ENCODE measurements at regions not wholly inside any gene's neighbourhood (a gene's known extent, or its start where the extent isn't known, plus 50 kb on each side); places are given as distances from the start of the nearest gene placed in this dataset.

DNA sequence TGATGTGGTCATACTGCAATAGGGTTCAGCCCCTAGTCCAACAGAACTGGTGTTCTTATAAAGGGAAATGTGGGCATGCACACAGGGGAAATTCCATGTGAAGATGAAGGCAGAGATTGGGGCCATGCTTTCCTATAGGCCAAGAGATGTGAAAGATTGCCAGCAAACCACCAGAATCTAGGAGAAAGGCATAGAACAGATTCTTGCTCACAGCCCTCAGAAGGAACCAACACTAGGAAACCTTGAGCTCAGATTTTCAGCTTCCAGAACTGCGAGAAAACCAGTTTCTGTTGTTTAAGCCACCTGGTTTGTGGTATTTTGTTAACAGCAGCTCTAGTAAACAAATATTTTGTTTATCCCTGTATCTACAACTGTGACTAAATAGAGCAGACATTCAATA lies 197.6 kb upstream of the CITED2 start:
- Histone ChIP-seq H3K4me3 (ENCODE audit: low read depth, low read length) (no peak overlapping the region), H3K36me3 (ENCODE audit: control insufficient read depth, insufficient read depth, low read length) (no peaks in the 10 kb centered on the region), H3K9me3 (ENCODE audit: control insufficient read depth in 2 of 2, low read length in 2 of 2) (no peaks in the 10 kb centered on the region), H3K27ac (ENCODE audit: insufficient read depth, low read length, poor library complexity, severe bottlenecking) (no peak overlapping the region), H3K27me3 (ENCODE audit: control insufficient read depth, insufficient read depth, low read length) (no peaks in the 10 kb centered on the region), H3K4me1 (ENCODE audit: control insufficient read depth, insufficient read depth, low read length, poor library complexity, severe bottlenecking) (no peaks in the 10 kb centered on the region)
- DNase-seq (no peak), ATAC-seq (ENCODE audit: low read depth in 2 of 2) (no peak)
- Mint-ChIP-seq H3K27ac (no peak overlapping the region), H3K36me3 (no peaks in the 10 kb centered on the region), H3K9me3 (peaks cover 0 to 3% (median 0%) of the 10 kb centered on the region in 7 donors), H3K27me3 (peaks cover 13% of the 10 kb centered on the region), H3K4me1 (no peaks in the 10 kb centered on the region), H3K4me3 (no peak overlapping the region)

DNA sequence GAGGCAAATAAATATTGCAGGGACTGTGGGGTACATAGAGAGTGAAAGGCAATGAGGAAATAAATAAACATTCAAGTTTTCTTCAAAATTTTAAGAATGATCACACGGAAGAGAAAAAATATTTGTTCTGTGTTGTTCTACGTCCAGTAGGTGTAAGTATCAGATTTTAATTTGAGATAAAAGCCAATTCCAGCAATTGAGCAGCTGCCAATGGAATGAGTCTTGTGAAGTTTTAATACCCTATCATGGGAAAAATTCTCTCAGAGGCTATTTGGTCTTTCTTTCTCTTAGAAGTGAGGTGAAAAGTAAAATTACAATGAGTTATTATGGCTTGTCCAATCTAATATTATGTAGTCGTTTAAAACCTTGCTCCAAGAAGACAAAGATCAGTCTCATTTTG lies 195.7 kb upstream of the CITED2 start:
- H3K27ac Mint-ChIP-seq: no peak overlapping the region
- no peaks in the 10 kb centered on the region for H3K27me3 ChIP-seq (ENCODE audit: control insufficient read depth, insufficient read depth, low read length)
- H3K4me3 Mint-ChIP-seq: no peak overlapping the region
- H3K36me3 ChIP-seq (ENCODE audit: control insufficient read depth, insufficient read depth, low read length): no peaks in the 10 kb centered on the region
- no peak overlapping the region for H3K4me3 ChIP-seq (ENCODE audit: low read depth, low read length)
- no peak for ATAC-seq (ENCODE audit: low read depth in 2 of 2)
- DNase-seq: no peak
- peaks cover 13% of the 10 kb centered on the region for H3K27me3 Mint-ChIP-seq
- H3K9me3 ChIP-seq (ENCODE audit: control insufficient read depth in 2 of 2, low read length in 2 of 2): no peaks in the 10 kb centered on the region
- H3K4me1 ChIP-seq (ENCODE audit: control insufficient read depth, insufficient read depth, low read length, poor library complexity, severe bottlenecking): no peaks in the 10 kb centered on the region
- peaks cover 0 to 3% (median 0%) of the 10 kb centered on the region in 7 donors for H3K9me3 Mint-ChIP-seq
- H3K36me3 Mint-ChIP-seq: peaks cover 3% of the 10 kb centered on the region
- H3K4me1 Mint-ChIP-seq: no peaks in the 10 kb centered on the region
- no peak overlapping the region for H3K27ac ChIP-seq (ENCODE audit: insufficient read depth, low read length, poor library complexity, severe bottlenecking)

DNA sequence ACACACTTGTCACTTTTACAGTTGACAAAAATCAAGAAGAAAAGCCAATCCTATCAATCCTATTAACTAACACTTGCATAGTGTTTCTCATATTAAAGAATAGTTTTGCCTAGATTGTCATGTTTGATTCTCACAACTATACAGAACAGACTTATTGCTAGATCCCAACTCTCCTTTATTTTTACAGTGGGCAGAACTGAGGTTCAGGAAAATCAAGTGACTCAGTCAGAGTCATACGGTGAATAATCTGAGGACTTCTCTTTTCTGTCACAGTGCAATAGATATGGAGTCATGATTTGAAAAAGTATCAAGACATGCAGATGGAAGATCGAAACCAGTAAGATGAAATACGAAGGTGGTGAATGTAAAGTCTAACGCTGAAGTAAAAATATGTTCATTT lies 195.1 kb upstream of the CITED2 start:
- Mint-ChIP-seq H3K4me3 (no peak overlapping the region), H3K4me1 (no peaks in the 10 kb centered on the region), H3K27ac (no peak overlapping the region), H3K9me3 (peaks cover 0 to 3% (median 0%) of the 10 kb centered on the region in 7 donors), H3K36me3 (peaks cover 3% of the 10 kb centered on the region), H3K27me3 (peaks cover 13% of the 10 kb centered on the region)
- ATAC-seq (ENCODE audit: low read depth in 2 of 2) (no peak), DNase-seq (no peak)
- H3K4me1 ChIP-seq (ENCODE audit: control insufficient read depth, insufficient read depth, low read length, poor library complexity, severe bottlenecking): no peaks in the 10 kb centered on the region
- no peaks in the 10 kb centered on the region for H3K36me3 ChIP-seq (ENCODE audit: control insufficient read depth, insufficient read depth, low read length)
- no peak overlapping the region for H3K27ac ChIP-seq (ENCODE audit: insufficient read depth, low read length, poor library complexity, severe bottlenecking)
- H3K27me3 ChIP-seq (ENCODE audit: control insufficient read depth, insufficient read depth, low read length): no peaks in the 10 kb centered on the region
- H3K4me3 ChIP-seq (ENCODE audit: low read depth, low read length): no peak overlapping the region
- no peaks in the 10 kb centered on the region for H3K9me3 ChIP-seq (ENCODE audit: control insufficient read depth in 2 of 2, low read length in 2 of 2)

DNA sequence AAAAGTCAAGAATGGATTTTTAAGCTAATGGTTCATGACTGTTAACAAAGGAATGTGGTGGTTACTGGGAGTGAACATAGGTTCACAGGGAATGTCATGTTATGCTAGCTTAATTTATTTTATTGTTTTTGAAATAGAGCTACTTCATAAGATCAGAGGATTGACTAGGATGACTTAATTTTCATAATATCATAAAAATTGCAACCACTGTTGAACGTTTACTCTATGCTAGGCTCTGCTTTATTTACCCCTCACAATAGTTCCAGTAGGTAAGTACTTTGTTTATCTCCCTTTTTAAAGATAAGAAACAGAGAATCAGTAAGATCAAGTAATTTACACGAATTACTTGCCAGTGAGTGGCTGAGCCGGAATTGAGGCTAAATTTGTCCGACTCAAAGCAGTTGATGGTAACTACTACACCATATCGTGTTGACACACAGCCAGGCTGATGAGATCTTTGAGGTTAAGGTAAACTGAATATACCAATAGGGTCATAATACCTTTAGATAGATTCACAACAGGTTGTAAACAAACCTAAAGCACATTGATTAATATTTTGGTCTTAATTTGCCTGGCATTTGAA lies 194.6 kb upstream of the CITED2 start:
- no peak overlapping the region for H3K27ac ChIP-seq (ENCODE audit: insufficient read depth, low read length, poor library complexity, severe bottlenecking)
- H3K27me3 ChIP-seq (ENCODE audit: control insufficient read depth, insufficient read depth, low read length): no peaks in the 10 kb centered on the region
- Mint-ChIP-seq H3K4me1 (no peaks in the 10 kb centered on the region), H3K27ac (no peak overlapping the region), H3K36me3 (peaks cover 3% of the 10 kb centered on the region), H3K27me3 (peaks cover 11% of the 10 kb centered on the region), H3K9me3 (peaks cover 0 to 3% (median 0%) of the 10 kb centered on the region in 7 donors), H3K4me3 (no peak overlapping the region)
- ATAC-seq (ENCODE audit: low read depth in 2 of 2): no peak
- H3K36me3 ChIP-seq (ENCODE audit: control insufficient read depth, insufficient read depth, low read length): no peaks in the 10 kb centered on the region
- no peak overlapping the region for H3K4me3 ChIP-seq (ENCODE audit: low read depth, low read length)
- no peaks in the 10 kb centered on the region for H3K9me3 ChIP-seq (ENCODE audit: control insufficient read depth in 2 of 2, low read length in 2 of 2)
- H3K4me1 ChIP-seq (ENCODE audit: control insufficient read depth, insufficient read depth, low read length, poor library complexity, severe bottlenecking): no peaks in the 10 kb centered on the region
- DNase-seq: no peak

DNA sequence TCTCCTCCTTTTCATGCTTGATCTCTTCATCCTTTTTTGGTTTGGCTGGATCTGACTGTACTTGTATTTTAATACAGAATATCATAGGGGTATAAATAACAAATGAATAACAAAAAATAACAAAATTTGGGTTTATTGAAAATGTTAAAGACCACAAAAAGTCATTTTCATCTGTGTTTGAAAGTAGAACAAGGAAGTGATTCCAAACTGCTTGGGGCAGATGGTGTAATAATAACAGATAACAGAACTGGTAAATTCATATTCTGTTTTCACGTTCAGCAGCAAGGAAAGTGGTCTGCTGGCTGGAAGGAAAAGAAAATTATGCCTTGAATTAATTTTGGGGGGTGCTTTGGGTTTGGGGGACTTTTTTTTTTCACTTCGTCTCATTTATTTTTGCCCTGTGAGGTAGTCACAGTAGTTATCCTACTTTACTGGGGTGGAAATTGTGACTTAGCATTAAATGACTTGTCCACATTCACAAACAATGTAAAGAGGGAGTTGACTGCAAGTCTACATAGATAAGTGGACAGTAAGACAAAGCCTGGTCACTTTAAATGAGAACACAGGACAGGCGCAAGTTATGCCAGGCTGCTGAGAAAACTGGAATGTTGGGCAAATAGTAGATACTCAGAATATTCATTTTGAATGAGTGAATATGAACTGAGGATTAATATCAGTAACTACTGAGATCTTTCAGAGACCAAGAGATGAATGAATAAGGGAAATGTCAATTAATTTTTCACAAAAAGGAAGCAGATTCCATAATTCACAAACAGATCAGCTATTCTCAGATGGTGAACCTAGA lies 193.9 kb upstream of the CITED2 start:
- H3K4me1 Mint-ChIP-seq: no peaks in the 10 kb centered on the region
- H3K4me3 ChIP-seq (ENCODE audit: low read depth, low read length): no peak overlapping the region
- H3K36me3 Mint-ChIP-seq: peaks cover 3% of the 10 kb centered on the region
- no peaks in the 10 kb centered on the region for H3K36me3 ChIP-seq (ENCODE audit: control insufficient read depth, insufficient read depth, low read length)
- H3K9me3 ChIP-seq (ENCODE audit: control insufficient read depth in 2 of 2, low read length in 2 of 2): no peaks in the 10 kb centered on the region
- no peaks in the 10 kb centered on the region for H3K27me3 ChIP-seq (ENCODE audit: control insufficient read depth, insufficient read depth, low read length)
- H3K4me1 ChIP-seq (ENCODE audit: control insufficient read depth, insufficient read depth, low read length, poor library complexity, severe bottlenecking): no peaks in the 10 kb centered on the region
- peaks cover 0 to 2% (median 0%) of the 10 kb centered on the region in 7 donors for H3K9me3 Mint-ChIP-seq
- no peak for DNase-seq
- ATAC-seq (ENCODE audit: low read depth in 2 of 2): no peak
- no peak overlapping the region for H3K27ac ChIP-seq (ENCODE audit: insufficient read depth, low read length, poor library complexity, severe bottlenecking)
- no peak overlapping the region for H3K4me3 Mint-ChIP-seq
- no peak overlapping the region for H3K27ac Mint-ChIP-seq
- H3K27me3 Mint-ChIP-seq: peaks cover 5% of the 10 kb centered on the region

DNA sequence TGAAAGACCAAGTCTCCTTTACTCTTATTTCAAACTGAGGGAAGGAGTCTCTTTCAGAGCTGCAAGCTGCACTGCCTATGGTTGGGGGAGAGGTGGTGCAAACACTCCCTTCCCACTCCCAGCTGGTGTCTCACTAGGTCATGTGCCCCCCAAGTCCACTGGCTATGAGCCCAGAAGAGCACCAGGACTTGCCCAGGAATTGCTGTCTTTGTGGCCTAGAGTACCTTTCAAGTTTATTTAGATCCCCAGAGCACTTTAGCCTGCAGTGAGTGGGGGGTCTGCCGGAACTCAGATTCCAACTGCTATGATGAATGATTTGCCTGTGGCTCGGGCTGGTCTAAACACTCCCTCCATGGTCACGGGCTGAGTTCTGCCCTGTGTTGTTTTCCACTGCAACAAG lies 192.6 kb upstream of the CITED2 start:
- no peak overlapping the region for H3K27ac ChIP-seq (ENCODE audit: insufficient read depth, low read length, poor library complexity, severe bottlenecking)
- H3K4me1 Mint-ChIP-seq: no peaks in the 10 kb centered on the region

DNA sequence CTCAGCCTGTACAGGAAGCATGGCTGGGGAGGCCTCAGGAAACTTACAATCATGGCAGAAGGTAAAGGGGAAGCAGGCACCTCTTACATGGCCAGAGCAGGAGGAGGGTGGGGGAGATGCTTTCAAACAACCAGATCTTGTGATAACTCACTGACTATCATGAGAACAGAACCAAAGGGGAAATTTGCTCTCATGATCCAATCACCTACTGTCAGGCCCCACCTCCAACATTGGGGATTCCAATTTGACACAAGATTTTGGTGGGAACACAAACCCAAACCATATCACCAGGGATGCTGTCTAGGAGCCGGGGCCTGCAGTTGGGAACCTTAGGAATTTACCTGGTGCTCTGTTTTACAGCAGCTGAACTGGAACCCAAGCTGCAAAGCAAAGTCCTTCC lies 191.1 kb upstream of the CITED2 start:
- H3K36me3 Mint-ChIP-seq: peaks cover 6% of the 10 kb centered on the region
- ATAC-seq (ENCODE audit: low read depth in 2 of 2) (no peak), DNase-seq (no peak)
- H3K9me3 ChIP-seq (ENCODE audit: control insufficient read depth in 2 of 2, low read length in 2 of 2): no peaks in the 10 kb centered on the region
- H3K27me3 Mint-ChIP-seq: peaks cover under 1% of the 10 kb centered on the region
- peaks cover 0 to 2% (median 0%) of the 10 kb centered on the region in 7 donors for H3K9me3 Mint-ChIP-seq
- H3K4me1 ChIP-seq (ENCODE audit: control insufficient read depth, insufficient read depth, low read length, poor library complexity, severe bottlenecking): no peaks in the 10 kb centered on the region
- H3K27ac ChIP-seq (ENCODE audit: insufficient read depth, low read length, poor library complexity, severe bottlenecking): no peak overlapping the region
- no peaks in the 10 kb centered on the region for H3K36me3 ChIP-seq (ENCODE audit: control insufficient read depth, insufficient read depth, low read length)
- no peaks in the 10 kb centered on the region for H3K27me3 ChIP-seq (ENCODE audit: control insufficient read depth, insufficient read depth, low read length)
- no peak overlapping the region for H3K4me3 ChIP-seq (ENCODE audit: low read depth, low read length)
- no peaks in the 10 kb centered on the region for H3K4me1 Mint-ChIP-seq
- no peak overlapping the region for H3K27ac Mint-ChIP-seq
- no peak overlapping the region for H3K4me3 Mint-ChIP-seq

More for the DNA sequence above, 192.6 kb upstream of the CITED2 start:
- H3K36me3 Mint-ChIP-seq: peaks cover 3% of the 10 kb centered on the region
- no peaks in the 10 kb centered on the region for H3K4me1 ChIP-seq (ENCODE audit: control insufficient read depth, insufficient read depth, low read length, poor library complexity, severe bottlenecking)
- no peaks in the 10 kb centered on the region for H3K27me3 ChIP-seq (ENCODE audit: control insufficient read depth, insufficient read depth, low read length)
- peaks cover 0 to 2% (median 0%) of the 10 kb centered on the region in 7 donors for H3K9me3 Mint-ChIP-seq
- H3K9me3 ChIP-seq (ENCODE audit: control insufficient read depth in 2 of 2, low read length in 2 of 2): no peaks in the 10 kb centered on the region
- no peaks in the 10 kb centered on the region for H3K36me3 ChIP-seq (ENCODE audit: control insufficient read depth, insufficient read depth, low read length)
- no peak overlapping the region for H3K4me3 Mint-ChIP-seq
- H3K27me3 Mint-ChIP-seq: peaks cover 5% of the 10 kb centered on the region
- ATAC-seq (ENCODE audit: low read depth in 2 of 2) (no peak), DNase-seq (no peak)
- H3K27ac Mint-ChIP-seq: no peak overlapping the region
- no peak overlapping the region for H3K4me3 ChIP-seq (ENCODE audit: low read depth, low read length)

DNA sequence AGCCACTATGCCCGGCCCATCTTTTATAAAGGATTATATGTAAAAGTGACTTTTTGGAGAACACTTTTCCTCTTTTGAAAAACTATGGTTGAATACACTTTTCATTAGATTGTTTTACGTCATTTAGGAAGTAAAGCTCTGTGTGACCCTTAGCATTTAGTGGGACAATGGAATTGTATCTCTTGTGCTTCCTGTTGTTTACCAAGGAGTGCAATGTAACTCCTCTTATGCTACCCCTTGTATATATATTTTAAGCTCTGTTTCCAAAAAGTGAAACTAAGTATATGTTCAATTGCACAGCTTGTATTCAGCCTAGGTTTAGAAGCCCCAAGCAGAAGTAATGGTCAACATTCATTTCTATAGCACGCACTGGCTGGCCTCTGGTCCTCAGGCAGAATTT lies 183.1 kb upstream of the CITED2 start:
- DNase-seq (no peak), ATAC-seq (ENCODE audit: low read depth in 2 of 2) (no peak)
- H3K4me1 Mint-ChIP-seq: no peaks in the 10 kb centered on the region
- H3K27me3 ChIP-seq (ENCODE audit: control insufficient read depth, insufficient read depth, low read length): no peaks in the 10 kb centered on the region
- H3K4me1 ChIP-seq (ENCODE audit: control insufficient read depth, insufficient read depth, low read length, poor library complexity, severe bottlenecking): no peaks in the 10 kb centered on the region
- no peak overlapping the region for H3K27ac ChIP-seq (ENCODE audit: insufficient read depth, low read length, poor library complexity, severe bottlenecking)
- H3K4me3 Mint-ChIP-seq: no peak overlapping the region
- H3K9me3 ChIP-seq (ENCODE audit: control insufficient read depth in 2 of 2, low read length in 2 of 2): no peaks in the 10 kb centered on the region
- no peaks in the 10 kb centered on the region for H3K27me3 Mint-ChIP-seq
- H3K27ac Mint-ChIP-seq: no peak overlapping the region
- H3K36me3 ChIP-seq (ENCODE audit: control insufficient read depth, insufficient read depth, low read length): no peaks in the 10 kb centered on the region
- H3K9me3 Mint-ChIP-seq: peaks cover 0 to 2% (median 0%) of the 10 kb centered on the region in 7 donors
- H3K4me3 ChIP-seq (ENCODE audit: low read depth, low read length): no peak overlapping the region
- H3K36me3 Mint-ChIP-seq: peaks cover 3% of the 10 kb centered on the region

Measured in CD4-positive, CD25-positive, alpha-beta regulatory T cell (primary cell).